ENCODE measurements at regions not wholly inside any gene's neighbourhood (a gene's known extent, or its start where the extent isn't known, plus 50 kb on each side); places are given as distances from the start of the nearest gene placed in this dataset.

DNA sequence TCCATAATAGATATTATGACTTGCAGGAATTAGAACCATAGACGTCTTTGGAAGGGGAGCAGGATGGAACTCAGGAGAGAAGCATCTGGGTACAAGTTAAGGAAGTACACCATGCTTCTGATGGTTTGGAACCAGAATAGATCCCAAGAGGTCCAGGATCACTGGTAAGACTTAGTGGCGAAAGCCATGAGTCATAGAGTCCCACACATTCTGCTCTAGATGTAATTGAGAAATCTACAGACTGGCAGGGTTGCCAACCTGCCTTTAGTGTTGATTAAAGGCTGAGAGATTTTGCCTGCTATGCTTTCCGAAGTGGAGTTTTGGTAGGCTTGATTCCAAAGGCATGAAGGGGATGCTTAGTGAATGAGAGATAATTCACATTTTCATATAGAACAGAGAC is 57.1 kb upstream of the C1orf87 start:
- TF ChIP-seq TAF1 (IDR thresholded peaks at IDR 0.05; ENCODE audit: borderline replicate concordance, low read depth, low read length), result no peak
- no peak for TF ChIP-seq POLR2AphosphoS5 (IDR thresholded peaks at IDR 0.05; ENCODE audit: low read depth, low read length)
- TF ChIP-seq POLR2A (IDR thresholded peaks at IDR 0.05; ENCODE audit: low read depth, low read length), result no peak
- FAIRE-seq (no peak), DNase-seq (ENCODE audit: insufficient read length) (no peak)

GRCh38 chr1:60129911-60130310 is 56.3 kb upstream of the C1orf87 start:
- no peak for TF ChIP-seq TAF1 (IDR thresholded peaks at IDR 0.05; ENCODE audit: borderline replicate concordance, low read depth, low read length)
- no peak for TF ChIP-seq POLR2AphosphoS5 (IDR thresholded peaks at IDR 0.05; ENCODE audit: low read depth, low read length)
- no peak for TF ChIP-seq POLR2A (IDR thresholded peaks at IDR 0.05; ENCODE audit: low read depth, low read length)
- FAIRE-seq (no peak), DNase-seq (ENCODE audit: insufficient read length) (no peak)

GRCh38 chr1:60126723-60127122 is 53.2 kb upstream of the C1orf87 start:
- FAIRE-seq, result no peak
- TF ChIP-seq TAF1 (IDR thresholded peaks at IDR 0.05; ENCODE audit: borderline replicate concordance, low read depth, low read length) (no peak), POLR2AphosphoS5 (IDR thresholded peaks at IDR 0.05; ENCODE audit: low read depth, low read length) (no peak), POLR2A (IDR thresholded peaks at IDR 0.05; ENCODE audit: low read depth, low read length) (no peak)
- no peak for DNase-seq (ENCODE audit: insufficient read length)

Measured in GM12892 (cell line).